T-helper 2 cell treated with Interferon-gamma antibody and Interleukin-4, amounts not matched to agents 5 μg/mL and 100 μg/mL, for 36 hours (primary cell): ENCODE measurements at regions not wholly inside any gene's neighbourhood (a gene's known extent, or its start where the extent isn't known, plus 50 kb on each side); places are given as distances from the start of the nearest gene placed in this dataset.
"Not testable (repeated sequence)": the region's sequence is repeated elsewhere in the genome, so short reads cannot be mapped to it uniquely, and the experiment has no call there.

Experiments used
- DNase-seq: peaks from one replicate; pipeline ENCODE4 v3.0.0; 2021; ENCODE audit warnings: low spot score
- H3K27ac Mint-ChIP-seq: one replicate; pipeline ENCODE4 v1.8.0; 2021; ENCODE audit warnings: mild to moderate bottlenecking, mixed read lengths
- H3K27me3 Mint-ChIP-seq: one replicate; pipeline ENCODE4 v1.8.0; 2021; ENCODE audit warnings: low read depth, mixed read lengths
- H3K36me3 Mint-ChIP-seq: one replicate; pipeline ENCODE4 v1.8.0; 2021; ENCODE audit warnings: low read depth, mixed read lengths
- H3K4me1 Mint-ChIP-seq: one replicate; pipeline ENCODE4 v1.8.0; 2021; ENCODE audit warnings: low read depth, mixed read lengths
- H3K4me3 Mint-ChIP-seq: one replicate; pipeline ENCODE4 v1.8.0; 2022; ENCODE audit warnings: mild to moderate bottlenecking, moderate library complexity, mixed read lengths
- H3K9me3 Mint-ChIP-seq: one replicate; pipeline ENCODE4 v1.8.0; 2021; ENCODE audit warnings: mixed read lengths

DNA sequence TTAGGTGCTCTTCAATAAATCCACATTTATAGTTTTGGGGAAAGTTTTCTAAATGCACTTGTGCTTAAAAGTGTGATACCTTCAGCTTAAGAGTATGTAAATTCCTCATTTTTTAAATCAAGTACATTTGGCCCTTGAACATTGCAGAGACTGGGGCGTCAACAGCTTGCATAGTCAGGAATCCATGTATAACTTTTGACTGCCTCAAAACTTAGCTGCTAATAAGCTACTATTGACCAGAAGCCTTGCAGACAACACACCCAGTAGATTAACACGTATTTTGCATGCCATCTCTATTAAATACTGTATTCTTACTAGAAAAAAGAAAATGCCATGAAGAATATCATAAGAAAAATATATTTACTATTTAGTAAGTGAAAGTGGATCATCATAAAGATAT lies 1211.8 kb upstream of the ALCAM start:
- H3K4me3 Mint-ChIP-seq: no peak overlapping the region
- no peaks in the 10 kb centered on the region for H3K27me3 Mint-ChIP-seq
- H3K27ac Mint-ChIP-seq: no peak overlapping the region
- no peaks in the 10 kb centered on the region for H3K9me3 Mint-ChIP-seq
- DNase-seq: no peak
- no peaks in the 10 kb centered on the region for H3K4me1 Mint-ChIP-seq
- no peaks in the 10 kb centered on the region for H3K36me3 Mint-ChIP-seq

DNA sequence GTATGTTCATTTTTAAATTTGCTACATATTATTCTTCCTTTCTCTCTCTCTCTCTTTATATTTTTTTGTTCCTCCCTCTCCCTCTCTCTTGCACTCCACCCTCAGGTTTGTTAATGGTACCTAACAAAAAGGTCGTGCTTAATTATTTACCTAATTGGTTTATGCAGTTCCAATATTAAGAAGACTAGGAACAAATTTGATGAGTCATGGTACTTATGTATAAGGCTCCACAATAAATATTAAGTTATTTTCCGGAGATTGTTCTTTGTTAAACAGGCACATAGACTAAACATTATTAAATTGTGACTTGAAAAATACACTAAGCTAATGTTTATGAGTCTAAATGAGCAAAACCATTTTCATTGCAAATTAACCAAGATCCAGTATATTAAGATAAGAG lies 1200.8 kb upstream of the ALCAM start:
- Mint-ChIP-seq H3K4me3 (no peak overlapping the region), H3K27me3 (no peaks in the 10 kb centered on the region), H3K36me3 (no peaks in the 10 kb centered on the region), H3K4me1 (no peaks in the 10 kb centered on the region), H3K27ac (no peak overlapping the region), H3K9me3 (peaks cover 27% of the 10 kb centered on the region)
- DNase-seq: no peak

DNA sequence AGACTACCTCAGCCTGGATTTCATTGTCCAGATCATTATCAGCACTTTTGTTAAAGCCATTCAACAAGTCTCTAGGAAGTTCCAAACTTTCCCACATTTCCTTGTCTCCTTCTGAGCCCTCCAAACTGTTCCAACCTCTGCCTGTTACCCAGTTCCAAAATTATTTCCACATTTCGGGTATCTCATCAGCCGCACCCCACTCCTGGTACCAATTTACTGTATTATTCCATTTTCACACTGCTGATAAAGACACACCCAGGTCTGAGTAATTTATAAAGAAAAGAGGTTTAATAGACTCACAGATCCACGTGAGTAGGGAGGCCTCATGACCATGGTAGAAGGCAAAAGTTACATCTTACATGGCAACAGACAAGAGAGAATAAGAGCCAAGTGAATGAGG lies 1198.3 kb upstream of the ALCAM start:
- Mint-ChIP-seq H3K4me1 (no peaks in the 10 kb centered on the region), H3K9me3 (peaks cover 27% of the 10 kb centered on the region), H3K36me3 (no peaks in the 10 kb centered on the region), H3K4me3 (no peak overlapping the region), H3K27me3 (no peaks in the 10 kb centered on the region), H3K27ac (no peak overlapping the region)
- DNase-seq: no peak

DNA sequence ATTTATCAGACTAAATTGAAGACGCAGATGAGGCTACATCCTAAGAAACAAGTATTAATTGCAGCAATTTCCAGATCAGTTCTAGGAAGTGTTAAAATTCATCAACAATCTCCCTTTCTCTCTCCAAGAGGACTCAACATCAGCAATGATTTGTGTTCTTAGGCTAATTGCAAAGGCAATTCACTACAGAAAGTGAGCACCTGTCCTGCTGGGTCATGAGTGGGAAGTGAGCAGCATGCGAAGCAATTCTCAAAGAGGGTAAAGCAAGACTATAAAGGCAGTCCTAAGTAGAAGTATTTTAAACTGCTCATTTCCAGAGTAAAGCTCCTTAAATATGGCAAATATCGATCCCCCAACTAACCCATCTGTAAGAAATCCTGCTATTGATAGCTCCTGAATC lies 1191.0 kb upstream of the ALCAM start:
- H3K4me1 Mint-ChIP-seq: no peaks in the 10 kb centered on the region
- no peak overlapping the region for H3K4me3 Mint-ChIP-seq
- H3K27ac Mint-ChIP-seq: no peak overlapping the region
- H3K9me3 Mint-ChIP-seq: no peaks in the 10 kb centered on the region
- no peak for DNase-seq
- H3K27me3 Mint-ChIP-seq: no peaks in the 10 kb centered on the region
- H3K36me3 Mint-ChIP-seq: no peaks in the 10 kb centered on the region

DNA sequence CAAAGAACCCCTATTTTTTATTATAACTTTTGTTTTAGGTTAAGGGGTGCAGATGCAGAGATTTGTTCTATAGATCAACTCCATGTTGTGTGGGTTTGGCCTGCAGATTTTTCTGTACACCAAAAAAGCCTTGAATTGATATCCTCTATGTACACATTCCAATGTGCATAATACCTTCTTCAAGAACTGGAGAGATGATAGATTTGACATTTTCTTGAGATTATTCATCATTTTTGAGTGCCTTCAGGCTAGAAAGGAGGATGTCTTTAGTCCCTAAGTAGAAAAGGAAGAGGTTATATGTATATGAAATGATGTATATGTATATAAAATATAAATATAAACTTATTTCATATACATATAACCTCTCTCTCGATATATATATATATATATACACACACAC lies 1190.0 kb upstream of the ALCAM start:
- no peaks in the 10 kb centered on the region for H3K4me1 Mint-ChIP-seq
- no peak overlapping the region for H3K27ac Mint-ChIP-seq
- no peaks in the 10 kb centered on the region for H3K27me3 Mint-ChIP-seq
- H3K36me3 Mint-ChIP-seq: no peaks in the 10 kb centered on the region
- H3K9me3 Mint-ChIP-seq: no peaks in the 10 kb centered on the region
- H3K4me3 Mint-ChIP-seq: no peak overlapping the region
- no peak for DNase-seq

DNA sequence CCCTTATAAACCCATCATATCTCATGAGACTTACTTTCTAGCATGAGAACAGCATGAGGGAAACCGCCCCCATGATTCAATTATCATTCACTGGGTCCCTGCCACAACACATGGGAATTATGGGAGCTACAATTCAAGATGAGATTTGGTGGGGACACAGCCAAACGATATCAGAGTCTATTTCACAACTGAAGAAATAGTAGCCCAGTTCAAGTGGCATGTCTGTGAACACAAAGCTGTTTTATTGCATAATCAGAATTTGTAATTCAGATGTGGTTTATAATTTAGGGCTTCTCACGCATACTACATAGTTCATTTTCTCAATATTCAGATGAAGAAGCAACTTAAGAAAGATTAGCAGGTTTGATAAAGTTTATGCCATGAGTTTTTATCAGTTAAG lies 1188.0 kb upstream of the ALCAM start:
- no peaks in the 10 kb centered on the region for H3K36me3 Mint-ChIP-seq
- no peaks in the 10 kb centered on the region for H3K27me3 Mint-ChIP-seq
- no peak overlapping the region for H3K4me3 Mint-ChIP-seq
- no peak for DNase-seq
- no peaks in the 10 kb centered on the region for H3K4me1 Mint-ChIP-seq
- H3K9me3 Mint-ChIP-seq: no peaks in the 10 kb centered on the region
- no peak overlapping the region for H3K27ac Mint-ChIP-seq

DNA sequence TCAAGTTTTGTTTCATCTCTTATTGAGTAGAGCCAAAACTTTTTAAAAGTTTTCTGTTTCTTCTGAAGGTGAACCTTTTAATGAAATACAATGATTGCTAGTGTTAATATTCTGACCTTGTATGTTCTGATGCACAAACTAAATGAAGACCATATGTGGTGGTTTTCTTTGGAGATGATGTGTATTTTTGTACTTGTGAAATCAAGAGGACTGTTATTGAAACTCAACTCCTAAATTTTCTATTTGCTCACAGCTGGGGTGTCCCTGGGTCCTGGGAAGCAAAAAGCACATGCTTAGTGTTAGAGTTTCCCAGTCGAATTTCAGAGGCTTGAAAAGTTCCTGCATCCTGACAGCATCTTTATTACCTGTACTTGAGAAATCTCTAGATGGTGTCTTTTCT lies 1185.8 kb upstream of the ALCAM start:
- Mint-ChIP-seq H3K9me3 (no peaks in the 10 kb centered on the region), H3K27me3 (no peaks in the 10 kb centered on the region), H3K36me3 (no peaks in the 10 kb centered on the region), H3K27ac (no peak overlapping the region), H3K4me1 (no peaks in the 10 kb centered on the region), H3K4me3 (no peak overlapping the region)
- no peak for DNase-seq

DNA sequence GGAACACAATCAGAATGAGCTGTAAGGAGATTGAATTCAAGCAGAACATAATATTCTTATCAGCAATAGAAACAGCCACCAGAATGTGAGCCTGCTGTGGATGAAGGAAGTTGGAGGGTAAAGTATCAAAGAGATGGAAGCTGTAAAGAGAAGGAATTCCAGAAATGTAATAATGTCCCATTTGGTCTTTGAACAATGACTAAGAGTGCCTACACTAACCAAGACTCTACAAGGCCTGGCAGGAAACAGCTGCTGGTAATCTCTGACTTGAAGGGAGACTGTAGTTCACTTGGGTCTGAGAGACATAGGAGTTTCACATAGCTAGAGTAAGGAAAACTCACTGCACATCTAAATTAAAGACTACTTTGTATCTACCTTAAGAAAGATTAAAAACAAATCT lies 1176.0 kb upstream of the ALCAM start:
- Mint-ChIP-seq H3K9me3 (peaks cover 3% of the 10 kb centered on the region), H3K27me3 (no peaks in the 10 kb centered on the region), H3K4me3 (no peak overlapping the region), H3K4me1 (no peaks in the 10 kb centered on the region), H3K36me3 (no peaks in the 10 kb centered on the region), H3K27ac (no peak overlapping the region)
- DNase-seq: no peak

DNA sequence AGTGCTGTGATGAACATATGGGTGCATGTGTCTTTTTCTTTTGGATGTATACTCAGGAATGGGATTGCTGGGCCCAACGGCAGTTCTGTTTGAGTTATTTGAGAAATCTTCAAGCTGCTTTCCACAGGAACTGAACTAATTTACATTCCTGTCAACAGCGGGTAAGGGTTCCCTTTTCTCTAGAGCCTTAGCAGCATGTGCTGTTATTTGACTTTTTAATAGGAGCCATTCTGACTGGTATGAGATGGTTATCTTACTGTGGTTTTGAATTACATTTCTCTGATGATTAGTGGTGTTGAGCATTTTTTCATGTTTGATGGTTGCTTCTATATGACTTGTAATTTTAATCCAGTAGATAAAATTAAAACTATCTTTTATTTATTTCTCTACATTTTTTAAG lies 1168.6 kb upstream of the ALCAM start:
- Mint-ChIP-seq H3K9me3 (peaks cover 4% of the 10 kb centered on the region), H3K4me3 (no peak overlapping the region), H3K36me3 (no peaks in the 10 kb centered on the region), H3K27me3 (no peaks in the 10 kb centered on the region), H3K4me1 (no peaks in the 10 kb centered on the region), H3K27ac (no peak overlapping the region)
- no peak for DNase-seq

DNA sequence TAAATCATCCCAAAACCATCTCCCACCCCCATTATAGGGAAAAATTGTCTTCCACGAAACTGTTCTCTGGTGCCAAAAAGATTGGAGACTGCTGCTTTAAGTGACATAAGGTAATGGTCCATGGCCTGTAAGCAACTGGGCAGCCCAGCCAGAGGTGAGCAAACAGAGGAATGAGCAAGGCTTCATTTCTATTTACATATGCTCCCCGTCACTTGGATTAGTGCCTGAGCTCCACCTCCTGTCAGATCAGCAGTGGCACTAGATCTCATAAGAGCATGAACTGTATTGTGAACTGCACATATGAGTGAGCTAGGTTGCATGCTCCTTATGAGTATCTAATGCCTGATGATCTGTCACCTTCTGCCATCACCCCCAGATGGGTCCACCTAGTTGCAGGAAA lies 1159.8 kb upstream of the ALCAM start:
- Mint-ChIP-seq H3K27me3 (no peaks in the 10 kb centered on the region), H3K27ac (no peak overlapping the region), H3K9me3 (peaks cover 8% of the 10 kb centered on the region), H3K4me1 (no peaks in the 10 kb centered on the region), H3K4me3 (no peak overlapping the region), H3K36me3 (no peaks in the 10 kb centered on the region)
- no peak for DNase-seq

DNA sequence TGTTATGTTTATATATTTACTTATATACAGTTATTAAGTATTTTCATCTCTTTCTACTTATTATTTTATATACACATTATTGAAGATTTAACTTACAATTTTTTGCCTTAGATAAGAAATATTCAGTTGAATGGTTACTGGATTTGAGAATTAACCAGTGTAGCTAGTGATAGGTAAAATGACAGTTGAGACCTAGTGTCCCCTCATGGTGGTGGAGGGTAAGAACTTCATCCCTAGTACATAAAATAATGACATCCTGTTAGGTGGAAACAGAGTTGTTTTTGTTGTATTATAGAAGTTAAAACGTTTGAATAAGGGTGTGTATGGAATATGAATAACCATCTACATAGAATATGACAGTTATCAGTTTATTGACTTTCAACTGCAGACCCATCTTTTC lies 1152.4 kb upstream of the ALCAM start:
- no peaks in the 10 kb centered on the region for H3K36me3 Mint-ChIP-seq
- no peaks in the 10 kb centered on the region for H3K27me3 Mint-ChIP-seq
- H3K9me3 Mint-ChIP-seq: peaks cover under 1% of the 10 kb centered on the region
- DNase-seq: no peak
- no peak overlapping the region for H3K27ac Mint-ChIP-seq
- H3K4me3 Mint-ChIP-seq: no peak overlapping the region
- H3K4me1 Mint-ChIP-seq: no peaks in the 10 kb centered on the region

DNA sequence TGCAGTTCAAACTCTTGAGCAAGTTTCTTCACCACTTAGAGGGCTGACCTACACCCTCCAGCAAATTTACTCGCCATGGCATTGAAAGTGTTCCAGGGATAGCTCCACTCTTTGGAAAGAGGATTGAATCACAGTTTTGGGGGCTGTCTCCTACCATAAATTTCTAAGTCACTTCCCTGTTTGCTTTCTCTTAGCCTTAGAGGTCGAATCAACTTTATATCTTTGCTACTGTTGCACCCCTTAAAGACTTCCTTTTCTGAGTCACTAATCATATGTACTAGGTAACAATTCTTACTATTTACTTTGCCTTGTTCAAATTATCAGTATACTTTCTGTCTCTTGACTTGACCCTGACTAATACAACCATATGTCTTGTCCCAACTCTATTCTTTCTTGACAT lies 1151.8 kb upstream of the ALCAM start:
- no peak for DNase-seq
- no peaks in the 10 kb centered on the region for H3K27me3 Mint-ChIP-seq
- H3K4me1 Mint-ChIP-seq: no peaks in the 10 kb centered on the region
- H3K9me3 Mint-ChIP-seq: no peaks in the 10 kb centered on the region
- H3K4me3 Mint-ChIP-seq: no peak overlapping the region
- H3K27ac Mint-ChIP-seq: no peak overlapping the region
- H3K36me3 Mint-ChIP-seq: no peaks in the 10 kb centered on the region

DNA sequence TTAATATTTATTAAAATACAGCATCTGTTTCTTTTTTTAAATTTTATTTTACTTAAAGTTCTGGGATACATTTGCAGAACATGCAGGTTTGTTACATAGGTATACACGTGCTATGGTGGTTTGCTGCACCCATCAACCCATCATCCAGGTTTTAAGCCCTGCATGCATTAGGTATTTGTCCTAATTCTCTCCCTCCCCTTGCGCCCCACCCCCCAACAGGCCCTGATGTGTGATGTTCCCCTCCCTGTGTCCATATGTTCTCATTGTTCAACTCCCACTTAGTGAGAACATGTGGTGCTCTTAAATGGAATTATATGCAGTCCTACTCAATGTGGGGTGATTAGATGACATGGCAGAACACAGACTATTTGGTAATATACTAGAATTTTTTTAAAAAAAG lies 1147.7 kb upstream of the ALCAM start:
- not testable (repeated sequence) for H3K27ac Mint-ChIP-seq, H3K9me3 Mint-ChIP-seq, DNase-seq, H3K4me1 Mint-ChIP-seq, H3K27me3 Mint-ChIP-seq, H3K36me3 Mint-ChIP-seq, H3K4me3 Mint-ChIP-seq

DNA sequence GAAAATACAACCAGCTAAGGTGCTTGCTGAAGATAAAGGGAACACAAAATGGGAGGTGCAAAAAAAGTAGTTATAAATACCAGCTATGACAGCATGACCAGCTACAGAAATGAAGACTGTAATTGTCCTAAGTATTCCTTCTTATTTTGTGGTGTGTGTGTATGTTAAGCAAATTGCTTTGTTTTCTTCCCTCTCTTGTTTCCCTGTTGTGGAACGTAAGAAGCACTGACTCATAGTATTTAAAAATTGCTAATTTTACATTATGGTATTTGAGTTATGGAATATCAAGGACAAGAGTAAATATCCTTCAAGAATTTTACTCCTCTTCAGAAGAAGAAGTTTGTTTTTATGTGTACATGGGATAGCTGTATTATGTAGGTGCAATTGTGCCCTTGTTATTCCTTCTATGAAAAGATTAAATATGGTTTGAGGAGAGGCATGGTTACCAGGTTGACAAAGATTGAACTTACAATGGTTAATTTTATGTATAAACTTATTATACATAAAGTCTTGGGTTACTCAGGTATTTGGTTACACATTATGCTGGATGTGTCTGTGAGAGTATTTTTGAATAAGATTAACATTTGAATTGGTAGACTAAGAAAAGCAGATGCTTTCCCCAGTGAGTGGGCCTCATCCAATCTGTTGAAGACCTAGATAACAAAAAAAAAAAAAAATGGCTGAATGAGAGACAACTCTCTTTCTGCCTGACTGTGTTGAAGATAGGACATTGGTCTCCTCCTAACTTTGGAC lies 1132.1 kb upstream of the ALCAM start:
- Mint-ChIP-seq H3K27me3 (no peaks in the 10 kb centered on the region), H3K27ac (no peak overlapping the region), H3K9me3 (no peaks in the 10 kb centered on the region), H3K4me3 (no peak overlapping the region), H3K4me1 (no peaks in the 10 kb centered on the region), H3K36me3 (no peaks in the 10 kb centered on the region)
- no peak for DNase-seq

DNA sequence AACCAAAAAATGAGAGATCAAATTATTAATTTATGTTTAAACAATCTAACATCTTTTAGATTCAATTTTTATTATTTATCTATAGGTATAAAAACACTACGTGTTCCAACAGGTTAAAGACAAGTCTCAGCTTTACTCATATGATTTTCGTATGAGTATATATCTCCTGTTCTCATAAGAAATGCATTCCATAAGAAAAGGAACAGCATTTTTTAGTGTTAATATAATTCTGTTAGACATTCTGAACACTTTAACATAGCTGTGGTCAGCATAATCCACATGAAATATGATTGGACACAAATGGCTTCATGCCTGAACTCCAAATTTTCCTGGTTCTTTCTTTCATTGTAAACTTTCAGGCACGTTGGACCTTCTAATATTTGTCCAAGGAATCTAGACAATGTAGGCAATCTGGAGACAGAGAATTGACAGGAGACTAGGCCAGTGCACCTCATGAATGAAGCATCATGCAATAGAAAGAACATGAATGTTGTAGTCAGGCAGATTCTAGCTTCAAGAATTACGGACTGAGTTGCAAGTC lies 1122.0 kb upstream of the ALCAM start:
- Mint-ChIP-seq H3K27ac (no peak overlapping the region), H3K27me3 (no peaks in the 10 kb centered on the region), H3K9me3 (no peaks in the 10 kb centered on the region), H3K4me3 (no peak overlapping the region), H3K36me3 (no peaks in the 10 kb centered on the region), H3K4me1 (no peaks in the 10 kb centered on the region)
- DNase-seq: no peak
